ENCODE measurements at regions not wholly inside any gene's neighbourhood (a gene's known extent, or its start where the extent isn't known, plus 50 kb on each side); places are given as distances from the start of the nearest gene placed in this dataset.
A peak's percentile ranks its signal among the peaks of the same experiment; 100 is the strongest.

- peak; percentile 5 for DNase-seq (ENCODE audit: low read depth, low spot score)
Measured at GRCh38 chr16:51326131-51326856, 175.2 kb upstream of the SALL1 start.

- DNase-seq (ENCODE audit: low read depth, low spot score): no peak
Measured at GRCh38 chr16:51321251-51321650, 170.2 kb upstream of the SALL1 start.

- DNase-seq (ENCODE audit: low read depth, low spot score): no peak
Measured at GRCh38 chr16:51317575-51317974, 166.5 kb upstream of the SALL1 start.

GRCh38 chr16:51313198-51313597 lies 162.1 kb upstream of the SALL1 start:
- no peak for DNase-seq (ENCODE audit: low read depth, low spot score)

- no peak for DNase-seq (ENCODE audit: low read depth, low spot score)
Measured at GRCh38 chr16:51312363-51313150, 161.5 kb upstream of the SALL1 start.

GRCh38 chr16:51310159-51310558 lies 159.1 kb upstream of the SALL1 start:
- DNase-seq (ENCODE audit: low read depth, low spot score): no peak

- DNase-seq (ENCODE audit: low read depth, low spot score): no peak
Measured at GRCh38 chr16:51306886-51307595, 156.0 kb upstream of the SALL1 start.

- DNase-seq (ENCODE audit: low read depth, low spot score): no peak
Measured at GRCh38 chr16:51306116-51306515, 155.0 kb upstream of the SALL1 start.

- no peak for DNase-seq (ENCODE audit: low read depth, low spot score)
Measured at GRCh38 chr16:51305337-51305736, 154.3 kb upstream of the SALL1 start.

GRCh38 chr16:51302042-51302441 lies 151.0 kb upstream of the SALL1 start:
- DNase-seq (ENCODE audit: low read depth, low spot score): no peak

GRCh38 chr16:51298800-51299199 lies 147.7 kb upstream of the SALL1 start:
- DNase-seq (ENCODE audit: low read depth, low spot score): no peak

- DNase-seq (ENCODE audit: low read depth, low spot score): no peak
Measured at GRCh38 chr16:51290442-51291285, 139.6 kb upstream of the SALL1 start.

- no peak for DNase-seq (ENCODE audit: low read depth, low spot score)
Measured at GRCh38 chr16:51289336-51289735, 138.3 kb upstream of the SALL1 start.

- DNase-seq (ENCODE audit: low read depth, low spot score): no peak
Measured at GRCh38 chr16:51287121-51287755, 136.2 kb upstream of the SALL1 start.

- DNase-seq (ENCODE audit: low read depth, low spot score): no peak
Measured at GRCh38 chr16:51286272-51286671, 135.2 kb upstream of the SALL1 start.

GRCh38 chr16:51276336-51276735 lies 125.3 kb upstream of the SALL1 start:
- DNase-seq (ENCODE audit: low read depth, low spot score): no peak

GRCh38 chr16:51272420-51272819 lies 121.3 kb upstream of the SALL1 start:
- DNase-seq (ENCODE audit: low read depth, low spot score): no peak

- no peak for DNase-seq (ENCODE audit: low read depth, low spot score)
Measured at GRCh38 chr16:51271156-51271701, 120.2 kb upstream of the SALL1 start.

- DNase-seq (ENCODE audit: low read depth, low spot score): no peak
Measured at GRCh38 chr16:51268237-51268636, 117.2 kb upstream of the SALL1 start.

- DNase-seq (ENCODE audit: low read depth, low spot score): no peak
Measured at GRCh38 chr16:51267681-51268080, 116.6 kb upstream of the SALL1 start.

GRCh38 chr16:51262428-51262827 lies 111.4 kb upstream of the SALL1 start:
- DNase-seq (ENCODE audit: low read depth, low spot score): no peak
